HG02623 (cell line): ENCODE measurements at regions not wholly inside any gene's neighbourhood (a gene's known extent, or its start where the extent isn't known, plus 50 kb on each side); places are given as distances from the start of the nearest gene placed in this dataset.

Experiments used
- ATAC-seq: cut with Tn5 transposase; IDR thresholded peaks from one replicate; pipeline ENCODE4 v1.9.1; 2021; ENCODE audit warnings: moderate library complexity; ENCODE audit not compliant: unreplicated experiment

DNA sequence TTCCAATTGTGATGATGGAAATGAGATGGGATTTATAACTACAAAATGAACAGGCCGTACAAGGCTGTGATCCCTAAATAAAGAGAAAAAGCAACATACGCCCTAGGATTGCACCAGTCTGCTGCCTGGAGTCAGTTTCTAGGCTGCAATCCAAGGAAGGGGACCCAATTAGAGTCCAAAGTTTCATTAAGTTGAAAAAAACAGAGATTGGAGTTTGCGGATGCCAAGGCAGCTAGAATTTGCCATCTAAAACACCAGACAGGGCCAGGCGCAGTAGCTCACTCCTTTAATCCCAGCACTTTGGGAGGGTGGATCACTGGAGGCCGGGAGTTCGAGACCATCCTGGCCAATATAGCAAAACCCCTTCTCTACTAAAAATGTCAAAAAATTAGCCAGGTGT is 661.0 kb downstream of the RPS29 start:
- no peak for ATAC-seq

DNA sequence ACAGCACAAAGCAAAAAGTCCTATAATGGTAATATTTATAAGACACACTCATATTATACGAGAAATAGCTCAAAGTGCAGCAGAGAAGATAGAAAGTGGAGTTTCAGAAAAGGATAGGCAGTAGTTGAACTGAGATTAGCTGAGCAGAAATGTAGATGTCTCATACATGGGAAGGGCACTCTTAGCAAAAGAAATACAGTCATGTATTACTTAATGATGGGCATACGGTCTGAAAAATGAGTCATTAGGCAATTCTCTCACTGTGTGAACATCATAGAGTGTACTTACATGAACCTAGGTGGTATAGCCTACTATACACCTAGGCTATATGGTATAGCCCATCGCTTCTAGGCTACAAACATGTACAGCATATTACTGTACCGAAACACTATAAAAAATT is 671.3 kb downstream of the RPS29 start:
- no peak for ATAC-seq

DNA sequence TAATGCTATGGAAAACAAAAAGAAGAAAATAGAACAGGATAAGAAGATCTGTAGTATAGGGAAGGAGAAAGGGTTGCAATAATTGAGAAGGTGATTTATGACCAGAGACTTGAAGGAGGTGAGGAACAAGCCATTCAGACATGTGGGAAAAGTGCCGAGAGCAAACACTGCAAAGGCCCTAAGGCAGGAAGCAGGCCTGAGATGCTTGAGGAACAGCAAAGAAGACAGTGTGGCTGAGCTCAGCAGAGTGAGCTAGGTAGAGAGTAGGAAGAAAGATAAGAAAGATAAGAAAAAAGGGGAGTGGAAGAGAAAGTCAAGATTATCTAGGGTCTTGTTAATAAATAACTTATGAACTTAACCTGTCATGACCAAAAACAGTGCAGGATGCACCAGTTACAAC is 671.8 kb downstream of the RPS29 start:
- ATAC-seq = no peak

DNA sequence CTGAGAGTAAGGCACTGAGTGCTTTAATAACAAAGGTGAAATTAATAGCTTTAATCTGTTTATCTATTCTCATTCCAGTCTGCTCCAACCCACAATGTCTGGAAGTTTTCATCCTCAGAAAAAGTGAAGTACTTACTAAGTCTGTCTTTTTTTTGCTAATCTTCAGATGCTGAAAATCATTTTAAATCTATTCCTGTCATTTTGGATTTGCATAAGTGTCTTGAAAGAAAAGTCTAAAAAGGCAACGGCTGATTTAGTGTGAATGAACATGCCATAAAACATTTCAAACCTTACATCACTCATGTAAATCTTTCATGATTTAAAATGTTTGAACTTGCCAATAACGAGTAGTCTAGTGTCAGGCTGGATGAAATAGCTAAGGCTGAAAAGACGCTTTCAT is 685.6 kb downstream of the RPS29 start:
- ATAC-seq = no peak

DNA sequence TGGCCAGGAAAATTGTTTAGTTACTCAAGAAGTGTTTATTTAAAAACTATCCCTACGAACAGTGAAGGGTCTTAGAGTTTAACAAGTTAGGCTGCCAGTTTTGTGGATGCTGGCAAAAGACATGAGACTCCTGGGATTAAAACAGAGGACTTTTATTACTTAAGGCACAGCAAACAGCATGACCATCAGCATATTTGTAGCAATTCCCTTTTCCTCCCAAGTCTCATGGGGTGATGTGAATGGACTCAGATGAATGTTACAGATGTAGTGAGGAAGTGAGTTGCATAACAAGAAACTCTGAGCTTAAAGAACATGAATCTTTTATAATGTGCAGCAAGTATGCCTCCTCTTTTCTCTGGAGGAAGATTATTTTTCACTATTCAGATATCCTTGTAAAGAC is 695.8 kb downstream of the RPS29 start:
- no peak for ATAC-seq

DNA sequence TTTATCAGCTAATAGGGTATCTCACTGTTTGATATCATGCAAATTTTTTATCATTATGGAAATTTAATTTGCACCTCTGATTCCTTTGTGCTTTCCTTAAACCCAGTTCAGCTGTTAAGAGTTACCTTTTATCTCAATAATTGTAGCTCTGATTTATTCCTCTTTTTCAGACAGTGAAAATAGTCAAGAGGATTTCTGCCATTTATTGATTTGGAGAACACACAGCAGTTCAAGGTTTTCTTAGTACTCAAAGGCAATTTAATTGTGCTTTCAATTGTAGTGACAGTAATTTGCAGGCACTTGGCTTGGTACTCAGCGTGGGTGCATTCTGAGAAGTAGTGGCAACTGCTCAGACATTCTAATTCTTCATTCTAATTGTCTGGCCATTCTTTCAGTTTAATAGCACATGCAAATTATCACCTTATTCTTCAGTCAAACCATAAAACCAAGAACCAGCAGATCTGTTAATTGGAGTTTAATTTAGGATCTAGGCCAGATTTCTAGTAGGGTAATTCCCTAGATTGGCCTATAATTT is 709.3 kb downstream of the RPS29 start:
- no peak for ATAC-seq

DNA sequence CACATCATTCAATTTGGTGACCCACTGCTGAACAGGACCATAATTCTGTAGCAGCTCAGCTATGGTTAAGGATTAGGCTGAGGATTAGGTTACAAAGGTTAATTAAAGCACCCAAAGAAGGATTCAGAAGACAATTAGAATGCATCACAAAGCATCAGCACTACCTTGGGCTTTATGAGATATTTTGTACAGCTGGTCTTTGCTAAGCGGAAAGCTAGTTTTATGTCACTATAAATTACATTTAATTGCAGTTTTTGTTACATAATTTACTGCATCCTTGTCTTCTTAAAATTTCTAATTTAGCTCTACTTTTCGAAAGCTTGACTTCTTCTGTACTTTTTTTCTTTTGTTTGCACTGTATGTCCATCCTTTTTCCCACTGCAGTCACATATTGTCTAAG is 711.5 kb downstream of the RPS29 start:
- ATAC-seq = no peak

DNA sequence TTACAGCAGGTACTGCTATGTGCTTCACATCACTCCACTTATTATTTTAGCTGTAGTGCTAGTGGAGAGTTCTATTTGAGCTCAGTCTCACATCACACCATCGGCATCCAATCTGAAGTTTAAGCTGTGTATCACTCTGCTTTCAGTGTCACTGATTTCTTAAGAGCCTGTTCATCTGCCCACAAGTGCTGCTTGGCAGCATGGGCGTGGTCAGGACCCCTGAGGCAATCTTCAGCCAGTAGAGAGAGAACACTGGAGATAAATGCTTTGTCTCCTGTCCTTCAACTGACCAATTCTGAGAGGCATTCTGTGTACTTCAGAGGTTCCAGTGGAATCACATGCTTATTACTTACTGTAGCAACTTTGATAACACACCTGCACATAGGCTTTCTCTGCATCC is 728.8 kb downstream of the RPS29 start:
- ATAC-seq = no peak

DNA sequence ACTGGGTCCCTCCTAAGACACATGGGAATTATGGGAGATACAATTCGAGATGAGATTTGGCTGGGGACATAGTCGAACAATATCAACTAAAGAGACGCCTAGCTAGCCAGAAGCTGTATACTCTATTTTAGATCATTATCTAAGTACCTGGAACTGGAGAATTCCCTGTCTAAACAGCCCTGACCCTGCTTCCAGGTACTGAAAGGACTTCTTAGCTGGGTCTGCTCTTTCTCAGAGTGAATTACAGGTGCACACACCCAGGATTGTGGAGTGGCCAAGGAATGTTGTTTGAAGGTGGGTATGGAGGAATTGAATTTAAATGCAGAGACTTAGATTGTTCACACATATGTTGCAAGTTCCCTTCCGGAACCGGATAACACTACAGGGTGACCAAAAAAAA is 733.0 kb downstream of the RPS29 start:
- ATAC-seq = no peak

DNA sequence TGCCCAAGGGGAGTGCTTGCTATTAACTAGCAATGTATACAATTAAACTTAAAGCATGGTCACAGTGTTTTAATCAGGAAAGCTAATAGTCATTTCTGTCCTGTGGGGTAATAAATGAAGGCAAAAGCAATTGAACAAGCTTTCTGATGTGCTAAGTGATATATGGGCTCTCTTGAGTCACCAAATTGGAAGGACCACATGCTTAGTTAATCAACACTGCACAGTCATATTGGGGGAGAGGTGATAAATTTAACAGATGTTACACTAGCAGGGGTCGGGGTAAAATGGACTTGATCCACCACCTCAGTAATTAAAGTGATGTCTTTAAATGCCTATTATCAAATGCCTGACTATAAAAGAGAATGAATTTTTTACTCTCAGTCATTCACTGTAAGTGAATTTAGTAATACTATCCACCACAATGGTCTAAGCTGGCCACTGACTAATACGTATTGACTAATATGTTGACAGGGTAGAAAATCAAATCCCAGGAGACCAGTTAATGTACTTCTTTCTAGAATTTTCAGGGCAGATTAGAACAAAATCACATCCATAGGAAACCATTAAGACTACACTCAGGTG is 736.3 kb downstream of the RPS29 start:
- no peak for ATAC-seq

DNA sequence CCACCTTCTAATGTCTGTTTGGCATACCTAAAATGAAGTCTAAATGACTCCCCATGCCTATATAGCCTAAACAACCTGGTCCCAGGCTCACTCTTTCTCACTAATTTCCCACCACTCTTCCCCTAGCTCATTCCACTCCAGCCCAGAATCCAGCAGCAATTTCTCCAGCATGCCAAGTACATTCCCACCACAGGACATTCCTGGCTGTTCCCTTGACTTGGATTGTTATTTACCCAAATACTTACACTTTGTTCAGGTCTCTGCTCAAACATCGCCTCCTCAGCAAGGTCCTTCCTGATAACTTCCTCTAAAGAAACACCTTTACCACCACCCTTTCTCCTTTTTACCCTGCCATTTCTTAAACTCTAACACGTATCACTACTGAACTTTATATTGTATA is 743.4 kb downstream of the RPS29 start:
- ATAC-seq = no peak

DNA sequence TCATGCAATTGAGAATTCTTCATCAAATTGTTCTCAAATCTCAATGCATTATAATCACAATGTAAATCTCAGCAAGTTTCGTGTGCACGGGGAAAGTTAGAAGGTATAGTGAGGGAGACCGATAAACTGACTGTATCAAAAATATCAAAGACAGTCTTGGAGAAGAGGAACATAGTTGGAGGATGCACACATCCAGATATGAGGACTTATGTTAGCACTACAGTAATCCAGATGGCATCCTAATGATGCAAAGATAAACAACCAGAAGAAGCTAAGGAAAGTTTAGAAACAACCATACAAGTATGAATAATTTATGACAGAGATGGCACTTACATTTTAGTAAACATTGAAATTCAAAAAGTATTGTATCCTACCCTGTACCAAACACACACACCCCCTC is 760.1 kb downstream of the RPS29 start:
- no peak for ATAC-seq

DNA sequence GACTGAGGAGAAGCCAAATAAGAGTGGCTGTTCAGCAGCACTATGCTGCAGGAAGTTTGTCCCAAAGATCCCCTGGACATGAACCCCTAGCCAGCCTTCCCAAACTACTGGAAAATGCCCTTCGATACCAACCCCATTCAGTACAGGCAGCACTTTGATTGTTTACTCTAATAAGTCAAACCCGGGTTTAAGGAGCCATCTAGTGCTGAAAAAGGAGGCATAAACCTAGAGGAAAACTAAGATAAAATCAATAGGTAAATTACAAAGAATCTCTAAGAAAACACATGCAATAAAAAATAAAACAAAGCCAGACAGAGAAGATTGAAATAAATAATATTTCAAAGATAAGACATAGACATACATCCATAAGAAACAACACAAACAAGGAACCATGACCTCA is 771.6 kb downstream of the RPS29 start:
- no peak for ATAC-seq

DNA sequence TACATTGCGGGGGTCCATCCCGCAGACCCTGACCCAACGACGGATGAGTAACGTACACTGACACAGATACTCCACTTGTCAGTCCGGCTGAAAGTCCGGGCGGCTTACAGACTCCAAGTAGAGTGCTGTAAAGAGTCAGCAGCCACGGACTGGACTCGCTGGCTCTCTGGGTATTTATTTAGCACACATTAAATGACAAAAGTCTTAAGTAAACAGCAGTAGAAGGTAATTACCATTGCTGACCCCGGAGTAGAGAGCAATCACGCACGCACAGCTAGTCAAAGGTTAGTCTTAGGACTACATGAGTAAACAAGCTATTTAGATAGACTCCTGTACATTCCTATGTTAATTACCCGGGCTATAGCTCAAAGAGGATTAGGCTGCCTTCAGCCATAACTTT is 780.9 kb downstream of the RPS29 start:
- no peak for ATAC-seq

DNA sequence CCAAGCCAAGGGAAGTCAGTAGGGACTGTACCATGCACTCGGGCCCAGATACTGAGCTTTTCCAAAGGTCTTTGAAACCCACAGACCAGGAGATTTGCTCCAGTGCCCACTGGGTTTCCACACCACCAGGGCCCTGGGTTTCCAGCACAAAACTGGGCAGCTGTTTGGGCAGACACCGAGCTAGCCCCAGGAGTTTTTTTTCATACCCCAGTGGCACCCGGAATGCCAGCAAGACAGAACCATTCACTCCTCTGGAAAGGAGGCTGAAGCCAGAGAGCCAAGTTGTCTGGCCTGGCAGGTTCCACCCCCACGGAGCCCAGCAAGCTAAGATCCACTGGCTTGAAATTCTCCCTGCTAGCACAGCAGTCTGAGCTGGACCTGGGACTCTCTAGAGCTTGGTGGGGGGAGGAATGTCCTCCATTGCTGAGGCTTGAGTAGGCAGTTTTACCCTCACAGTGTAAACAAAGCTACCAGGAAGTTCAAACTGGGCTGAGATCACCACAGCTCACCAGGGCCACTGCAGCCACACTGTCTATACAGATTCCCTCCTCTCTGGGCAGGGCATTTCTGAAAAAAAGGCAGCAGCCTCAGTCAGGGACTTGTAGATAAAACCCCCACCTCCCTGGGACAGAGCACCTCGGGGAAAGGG is 793.7 kb downstream of the RPS29 start:
- no peak for ATAC-seq

DNA sequence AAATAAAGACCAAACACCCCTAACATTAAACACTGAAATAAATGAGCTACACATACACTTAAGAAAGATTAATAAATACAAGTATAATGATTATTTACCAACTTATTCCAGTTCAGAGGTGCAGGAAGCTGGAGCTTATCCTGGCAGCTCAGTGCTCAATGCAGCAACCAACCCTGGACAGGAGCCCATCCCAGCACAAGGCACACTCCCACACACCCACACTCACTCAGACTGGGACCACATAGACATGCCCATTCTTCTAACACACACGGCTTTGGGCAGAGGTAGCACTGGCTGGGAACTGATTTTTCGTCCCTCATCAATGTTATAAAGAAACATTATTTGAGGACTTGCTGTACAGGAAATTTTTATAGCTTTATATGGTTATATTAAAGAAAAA is 797.4 kb downstream of the RPS29 start:
- no peak for ATAC-seq

DNA sequence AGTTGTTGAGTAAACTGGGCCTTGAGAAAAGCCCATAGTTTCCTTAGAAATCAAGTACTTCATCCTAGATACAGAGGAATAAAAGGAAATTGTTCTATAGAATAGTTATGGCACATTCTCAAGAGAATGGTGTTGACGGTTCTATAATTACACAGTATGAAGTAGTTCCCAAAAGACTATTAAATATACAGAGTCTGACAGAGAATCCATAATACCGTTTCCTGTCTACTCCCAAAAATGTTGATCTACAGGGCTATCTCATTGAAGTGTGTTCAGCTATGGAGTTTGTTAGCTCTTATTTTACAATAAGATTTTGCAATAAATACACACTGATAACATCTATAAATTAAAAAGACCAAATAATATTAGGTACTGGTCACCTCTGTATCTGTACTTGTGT is 799.7 kb downstream of the RPS29 start:
- no peak for ATAC-seq

DNA sequence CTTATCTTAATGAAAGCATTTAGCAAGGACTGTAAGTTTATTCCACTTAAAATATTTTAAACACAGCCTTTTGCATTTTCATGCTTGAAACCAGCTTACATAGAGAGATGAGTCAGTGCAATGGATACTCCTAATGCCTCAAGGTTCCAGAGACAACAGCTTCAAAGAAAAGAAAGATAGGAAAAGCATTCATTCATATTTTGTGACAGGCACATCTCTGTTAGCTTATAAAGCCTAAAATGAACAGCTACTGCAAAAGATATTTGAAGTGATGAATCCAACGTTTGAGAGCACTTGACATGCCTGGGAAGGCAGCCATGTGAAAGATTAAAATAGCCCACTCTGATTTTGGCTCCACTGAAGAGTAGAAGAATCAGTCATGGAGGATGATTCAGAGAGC is 814.5 kb downstream of the RPS29 start:
- no peak for ATAC-seq

DNA sequence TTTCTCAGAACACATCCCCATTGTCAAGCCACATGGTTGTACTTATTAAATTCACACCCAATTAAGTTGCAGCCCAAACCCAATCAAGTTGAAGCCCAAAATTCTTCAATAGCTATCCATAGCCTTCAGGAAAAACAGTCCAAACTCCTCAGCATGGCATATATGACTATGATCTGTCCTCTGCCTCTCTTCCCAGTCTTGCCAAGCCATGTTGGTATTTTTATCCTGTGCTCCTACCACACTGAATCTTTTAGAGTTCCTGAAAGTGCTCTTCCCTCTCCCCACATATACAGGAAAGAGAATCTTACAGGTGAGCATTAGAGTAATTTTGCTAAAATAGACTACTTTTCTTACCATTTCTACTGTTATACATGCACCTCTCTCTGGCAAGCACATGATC is 834.9 kb downstream of the RPS29 start:
- no peak for ATAC-seq

DNA sequence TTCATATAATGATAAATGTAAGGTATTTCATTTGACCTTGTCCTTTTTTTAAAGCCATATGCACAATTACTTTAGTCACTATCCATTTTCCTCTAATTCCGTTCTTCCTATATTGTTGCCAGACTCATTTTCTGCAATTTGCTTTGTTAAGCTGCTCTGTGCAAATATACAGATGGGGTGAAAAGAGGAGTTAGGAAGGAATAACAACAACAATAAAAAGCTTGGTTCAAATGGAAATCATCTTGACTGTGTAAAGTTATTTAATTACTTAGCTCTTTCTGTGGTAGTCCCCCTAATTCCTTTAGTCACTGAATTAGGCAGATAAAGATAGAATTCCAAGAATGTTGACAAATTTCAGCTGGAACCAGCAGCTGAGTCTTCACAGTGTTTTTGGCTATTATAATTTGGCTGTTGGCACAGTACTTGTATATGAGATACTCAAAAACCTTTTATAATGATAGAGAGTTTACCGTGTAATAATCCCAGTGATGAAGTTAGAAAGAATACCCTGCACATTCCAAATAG is 838.0 kb downstream of the RPS29 start:
- no peak for ATAC-seq

DNA sequence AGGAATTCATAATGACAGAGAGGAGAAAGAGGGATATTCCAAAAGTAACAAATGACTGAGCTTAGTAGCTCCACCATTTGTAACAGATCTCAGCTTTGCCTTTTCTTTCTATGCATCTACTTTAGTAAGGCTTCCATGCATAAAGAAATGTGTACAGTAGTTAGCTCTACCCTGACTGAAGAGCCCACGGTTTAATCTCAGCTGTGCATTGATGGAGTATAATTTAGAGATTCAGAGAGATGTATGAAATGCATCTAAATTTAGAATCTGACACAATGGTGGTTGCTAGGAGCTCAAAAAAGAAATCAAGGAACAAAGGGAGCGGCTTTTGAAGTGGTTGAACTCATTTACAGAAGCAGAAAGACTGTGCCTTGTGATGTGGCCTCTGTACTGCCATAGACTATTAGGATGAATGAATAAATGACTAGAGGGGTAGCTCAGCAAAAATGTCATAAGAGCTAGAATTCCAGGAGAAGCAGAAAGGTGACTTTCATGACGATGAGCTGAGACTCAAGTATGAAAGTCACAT is 838.6 kb downstream of the RPS29 start:
- ATAC-seq = no peak

DNA sequence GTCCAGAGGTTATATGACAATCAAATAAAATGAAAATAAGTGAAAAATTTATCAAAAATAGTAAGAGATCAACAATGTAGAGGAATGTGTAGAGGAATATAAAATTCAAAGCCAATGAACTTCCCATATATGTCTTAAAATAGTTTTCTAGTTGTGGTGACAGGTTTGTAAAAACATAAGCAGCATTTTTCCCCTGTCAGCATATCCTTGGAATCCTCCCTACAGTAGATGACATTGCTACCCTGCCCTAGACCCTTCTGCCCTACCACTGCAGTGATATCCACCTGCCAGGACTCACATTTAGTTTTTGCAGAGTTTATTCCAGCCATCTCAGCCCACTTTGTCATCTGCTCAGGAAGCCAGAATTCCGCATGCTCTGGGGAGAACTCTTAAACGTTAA is 842.0 kb downstream of the RPS29 start:
- no peak for ATAC-seq
